Neuron (in vitro differentiated cells): ENCODE measurements at regions not wholly inside any gene's neighbourhood (a gene's known extent, or its start where the extent isn't known, plus 50 kb on each side); places are given as distances from the start of the nearest gene placed in this dataset.
"Not testable (repeated sequence)": the region's sequence is repeated elsewhere in the genome, so short reads cannot be mapped to it uniquely, and the experiment has no call there.

Experiments
- H2AFZ ChIP-seq: one replicate; pipeline ENCODE4 v1.6.1; 2013; ENCODE audit warnings: low read depth, mild to moderate bottlenecking, inconsistent platforms, low read length, moderate library complexity
- H3K27me3 ChIP-seq: one replicate; pipeline ENCODE4 v1.6.1; 2013; ENCODE audit warnings: low read length; ENCODE audit not compliant: insufficient read depth
- H3K36me3 ChIP-seq: one replicate; pipeline ENCODE4 v1.6.1; 2013; ENCODE audit warnings: low read length; ENCODE audit not compliant: insufficient read depth
- H3K4me1 ChIP-seq: one replicate; pipeline ENCODE4 v1.6.1; 2013; ENCODE audit warnings: low read length; ENCODE audit not compliant: insufficient read depth
- H3K4me3 ChIP-seq: 2 replicates; pipeline ENCODE4 v1.5.1; 2013; ENCODE audit warnings: mild to moderate bottlenecking, low read length, moderate library complexity
- H3K9me3 ChIP-seq: one replicate; pipeline ENCODE4 v1.6.1; 2013; ENCODE audit warnings: low read length

- no peak overlapping the region for H2AFZ ChIP-seq
- H3K27me3 ChIP-seq: no peaks in the 10 kb centered on the region
- H3K36me3 ChIP-seq: no peaks in the 10 kb centered on the region
- no peak overlapping the region for H3K4me3 ChIP-seq
- peaks cover 9% of the 10 kb centered on the region for H3K4me1 ChIP-seq
- peaks cover 2% of the 10 kb centered on the region for H3K9me3 ChIP-seq
Observed at GRCh38 chr5:61215996-61216395, 53.7 kb upstream of the SMIM15 start.

GRCh38 chr5:61216741-61217140 lies 54.5 kb upstream of the SMIM15 start:
- H3K4me1 ChIP-seq: peaks cover 9% of the 10 kb centered on the region
- no peaks in the 10 kb centered on the region for H3K36me3 ChIP-seq
- H3K9me3 ChIP-seq: peaks cover 2% of the 10 kb centered on the region
- no peaks in the 10 kb centered on the region for H3K27me3 ChIP-seq
- no peak overlapping the region for H3K4me3 ChIP-seq
- H2AFZ ChIP-seq: no peak overlapping the region

GRCh38 chr5:61217214-61217613 lies 54.9 kb upstream of the SMIM15 start:
- H3K27me3 ChIP-seq: no peaks in the 10 kb centered on the region
- H3K36me3 ChIP-seq: no peaks in the 10 kb centered on the region
- peaks cover 2% of the 10 kb centered on the region for H3K9me3 ChIP-seq
- no peak overlapping the region for H2AFZ ChIP-seq
- H3K4me1 ChIP-seq: peaks cover 9% of the 10 kb centered on the region
- no peak overlapping the region for H3K4me3 ChIP-seq

- Histone ChIP-seq H3K4me3 (no peak overlapping the region), H3K9me3 (no peaks in the 10 kb centered on the region), H3K4me1 (no peaks in the 10 kb centered on the region), H3K36me3 (no peaks in the 10 kb centered on the region), H3K27me3 (no peaks in the 10 kb centered on the region), H2AFZ (no peak overlapping the region)
Observed at GRCh38 chr5:61228229-61228628, 66.0 kb upstream of the SMIM15 start.

GRCh38 chr5:61228691-61229280 lies 66.5 kb upstream of the SMIM15 start:
- H3K4me3 ChIP-seq: no peak overlapping the region
- H3K27me3 ChIP-seq: no peaks in the 10 kb centered on the region
- H3K36me3 ChIP-seq: no peaks in the 10 kb centered on the region
- H3K9me3 ChIP-seq: no peaks in the 10 kb centered on the region
- H2AFZ ChIP-seq: no peak overlapping the region
- H3K4me1 ChIP-seq: no peaks in the 10 kb centered on the region

- Histone ChIP-seq H3K36me3 (no peaks in the 10 kb centered on the region), H2AFZ (no peak overlapping the region), H3K4me3 (no peak overlapping the region), H3K27me3 (no peaks in the 10 kb centered on the region), H3K4me1 (no peaks in the 10 kb centered on the region), H3K9me3 (no peaks in the 10 kb centered on the region)
Observed at GRCh38 chr5:61229416-61229815, 67.1 kb upstream of the SMIM15 start.

GRCh38 chr5:61230492-61230891 lies 68.2 kb upstream of the SMIM15 start:
- Histone ChIP-seq H3K27me3 (no peaks in the 10 kb centered on the region), H3K36me3 (no peaks in the 10 kb centered on the region), H3K4me3 (no peak overlapping the region), H2AFZ (no peak overlapping the region), H3K4me1 (no peaks in the 10 kb centered on the region), H3K9me3 (no peaks in the 10 kb centered on the region)

GRCh38 chr5:61231813-61232212 lies 69.5 kb upstream of the SMIM15 start:
- Histone ChIP-seq H3K4me1 (no peaks in the 10 kb centered on the region), H3K9me3 (no peaks in the 10 kb centered on the region), H3K27me3 (no peaks in the 10 kb centered on the region), H3K36me3 (no peaks in the 10 kb centered on the region), H2AFZ (no peak overlapping the region), H3K4me3 (no peak overlapping the region)

- no peak overlapping the region for H2AFZ ChIP-seq
- no peaks in the 10 kb centered on the region for H3K27me3 ChIP-seq
- H3K9me3 ChIP-seq: no peaks in the 10 kb centered on the region
- no peaks in the 10 kb centered on the region for H3K4me1 ChIP-seq
- H3K4me3 ChIP-seq: no peak overlapping the region
- no peaks in the 10 kb centered on the region for H3K36me3 ChIP-seq
Observed at GRCh38 chr5:61232490-61233050, 70.3 kb upstream of the SMIM15 start.

GRCh38 chr5:61234019-61234418 lies 71.8 kb upstream of the SMIM15 start:
- no peak overlapping the region for H2AFZ ChIP-seq

GRCh38 chr5:61236715-61237114 lies 74.4 kb upstream of the SMIM15 start:
- not testable (repeated sequence) for H3K4me1 ChIP-seq, H2AFZ ChIP-seq, H3K9me3 ChIP-seq, H3K36me3 ChIP-seq, H3K4me3 ChIP-seq, H3K27me3 ChIP-seq

More at GRCh38 chr5:61234019-61234418, 71.8 kb upstream of the SMIM15 start:
- H3K9me3 ChIP-seq: no peaks in the 10 kb centered on the region
- no peak overlapping the region for H3K4me3 ChIP-seq
- no peaks in the 10 kb centered on the region for H3K27me3 ChIP-seq
- no peaks in the 10 kb centered on the region for H3K4me1 ChIP-seq
- H3K36me3 ChIP-seq: no peaks in the 10 kb centered on the region

GRCh38 chr5:61245486-61245885 lies 83.2 kb upstream of the SMIM15 start:
- no peak overlapping the region for H3K4me3 ChIP-seq
- no peaks in the 10 kb centered on the region for H3K4me1 ChIP-seq

GRCh38 chr5:61245936-61246335 lies 83.7 kb upstream of the SMIM15 start:
- Histone ChIP-seq H2AFZ (no peak overlapping the region), H3K36me3 (no peaks in the 10 kb centered on the region), H3K9me3 (no peaks in the 10 kb centered on the region), H3K4me1 (no peaks in the 10 kb centered on the region), H3K27me3 (no peaks in the 10 kb centered on the region), H3K4me3 (no peak overlapping the region)

More at GRCh38 chr5:61245486-61245885, 83.2 kb upstream of the SMIM15 start:
- H3K9me3 ChIP-seq: no peaks in the 10 kb centered on the region
- H2AFZ ChIP-seq: no peak overlapping the region
- no peaks in the 10 kb centered on the region for H3K27me3 ChIP-seq
- H3K36me3 ChIP-seq: no peaks in the 10 kb centered on the region

- Histone ChIP-seq H3K36me3 (no peaks in the 10 kb centered on the region), H3K4me1 (no peaks in the 10 kb centered on the region), H3K4me3 (no peak overlapping the region), H2AFZ (no peak overlapping the region), H3K9me3 (no peaks in the 10 kb centered on the region), H3K27me3 (no peaks in the 10 kb centered on the region)
Observed at GRCh38 chr5:61246768-61247307, 84.6 kb upstream of the SMIM15 start.
